CD14-positive monocyte (primary cell): ENCODE measurements at regions not wholly inside any gene's neighbourhood (a gene's known extent, or its start where the extent isn't known, plus 50 kb on each side); places are given as distances from the start of the nearest gene placed in this dataset.

Source experiments
- DNase-seq, 3 donors: peaks; one replicate each; pipeline ENCODE4 v3.0.0-alpha.2; 2011 to 2022
- H2AFZ ChIP-seq: 2 replicates; pipeline ENCODE4 v1.6.0; 2012; ENCODE audit warnings: mild to moderate bottlenecking, low read depth, low read length, inconsistent platforms; ENCODE audit not compliant: insufficient read depth, poor library complexity, severe bottlenecking
- H3K27ac ChIP-seq, 2 donors: 1 replicate in 1 of 2; 2 replicates in 1 of 2; pipeline ENCODE4 v1.5.1; 2012 to 2013; ENCODE audit warnings: low read length in 2 of 2, control low read depth in 1 of 2, inconsistent platforms in 1 of 2, low read depth in 1 of 2, mild to moderate bottlenecking in 1 of 2
- H3K27me3 ChIP-seq, 2 donors: one replicate each; pipeline versions ENCODE4 v1.6.0 to v1.6.1; 2011 to 2013; ENCODE audit warnings: low read length in 2 of 2; ENCODE audit not compliant: control insufficient read depth in 2 of 2, insufficient read depth in 2 of 2
- H3K36me3 ChIP-seq, 2 donors: replicated peaks in 1 of 2; 1 replicate in 1 of 2; 2 replicates in 1 of 2; pipeline versions ENCODE4 v1.5.1 to v1.6.1; 2012 to 2013; ENCODE audit warnings: low read length in 2 of 2, control low read depth in 1 of 2, inconsistent platforms in 1 of 2, mild to moderate bottlenecking in 1 of 2; ENCODE audit not compliant: insufficient read depth in 2 of 2, control insufficient read depth in 1 of 2
- H3K4me1 ChIP-seq, 2 donors: 1 replicate in 1 of 2; 2 replicates in 1 of 2; pipeline versions ENCODE4 v1.5.1 to v1.6.1; 2012 to 2013; ENCODE audit warnings: low read length in 2 of 2, control low read depth in 1 of 2, inconsistent platforms in 1 of 2, mild to moderate bottlenecking in 1 of 2, moderate library complexity in 1 of 2; ENCODE audit not compliant: insufficient read depth in 2 of 2, control insufficient read depth in 1 of 2
- H3K4me2 ChIP-seq: replicated peaks from 2 replicates; pipeline ENCODE3; 2012; ENCODE audit warnings: low read length, moderate library complexity, mild to moderate bottlenecking; ENCODE audit not compliant: poor library complexity, severe bottlenecking; ENCODE audit errors: extremely low read depth
- H3K4me3 ChIP-seq, 3 experiments: fragments of 200-600 bp in 1 of 3; sonication (generic) in 1 of 3; replicated peaks in 1 of 3; 1 replicate in 2 of 3; 2 replicates in 1 of 3; pipeline ENCODE4 v1.5.1; 2011 to 2013; ENCODE audit warnings: low read length in 3 of 3, mild to moderate bottlenecking in 3 of 3, control low read depth in 2 of 3, low read depth in 2 of 3, inconsistent platforms in 1 of 3, moderate library complexity in 1 of 3
- H3K79me2 ChIP-seq: 2 replicates; pipeline ENCODE4 v1.6.0; 2012; ENCODE audit warnings: mild to moderate bottlenecking, control low read depth, inconsistent platforms, low read length, moderate library complexity; ENCODE audit not compliant: insufficient read depth
- H3K9ac ChIP-seq: 2 replicates; pipeline ENCODE4 v1.6.0; 2017; ENCODE audit warnings: low read length, mild to moderate bottlenecking; ENCODE audit not compliant: insufficient read depth, poor library complexity, severe bottlenecking
- H3K9me3 ChIP-seq, 2 donors: replicated peaks in 1 of 2; 1 replicate in 1 of 2; 2 replicates in 1 of 2; pipeline versions ENCODE4 v1.5.1 to v1.6.1; 2012 to 2013; ENCODE audit warnings: low read length in 2 of 2, control low read depth in 1 of 2; ENCODE audit not compliant: control insufficient read depth in 1 of 2, insufficient read depth in 1 of 2
- H4K20me1 ChIP-seq: 2 replicates; pipeline ENCODE4 v1.6.0; 2012; ENCODE audit warnings: mild to moderate bottlenecking, low read length, control low read depth, moderate library complexity; ENCODE audit not compliant: insufficient read depth
- H3K27ac Mint-ChIP-seq, 7 donors: one replicate each; pipeline ENCODE4 v1.8.0; 2020; ENCODE audit warnings: mild to moderate bottlenecking in 7 of 7, mixed read lengths in 7 of 7, moderate library complexity in 6 of 7, inconsistent platforms in 2 of 7
- H3K27me3 Mint-ChIP-seq, 3 donors: one replicate each; pipeline ENCODE4 v1.8.0; 2021 to 2022; ENCODE audit warnings: low read depth in 3 of 3, mild to moderate bottlenecking in 3 of 3, mixed read lengths in 3 of 3, moderate library complexity in 3 of 3, inconsistent platforms in 1 of 3
- H3K36me3 Mint-ChIP-seq, 2 donors: one replicate each; pipeline ENCODE4 v1.8.0; 2020; ENCODE audit warnings: mixed read lengths in 2 of 2, inconsistent platforms in 1 of 2, mild to moderate bottlenecking in 1 of 2
- H3K4me1 Mint-ChIP-seq: one replicate; pipeline ENCODE4 v1.8.0; 2020; ENCODE audit warnings: mild to moderate bottlenecking, mixed read lengths
- H3K4me3 Mint-ChIP-seq, 2 donors: one replicate each; pipeline ENCODE4 v1.8.0; 2020; ENCODE audit warnings: mild to moderate bottlenecking in 2 of 2, mixed read lengths in 2 of 2, moderate library complexity in 1 of 2
- H3K9me3 Mint-ChIP-seq, 7 donors: one replicate each; pipeline ENCODE4 v1.8.0; 2020 to 2022; ENCODE audit warnings: mixed read lengths in 7 of 7, mild to moderate bottlenecking in 6 of 7, moderate library complexity in 6 of 7, inconsistent platforms in 2 of 7
- CTCF ChIP-seq: fragments of 200-600 bp; IDR thresholded peaks from one replicate; pipeline ENCODE4 v1.8.0; 2022; ENCODE audit warnings: antibody characterized with exemption, mild to moderate bottlenecking
- WGBS: methylation state at CpG from one replicate; pipeline ENCODE4 v1.1.5; 2013; ENCODE audit warnings: missing lambda C conversion rate; ENCODE audit not compliant: insufficient coverage; 5-methylcytosine and 5-hydroxymethylcytosine counted together
- intact Hi-C, 2 donors: fragments of 100-400 bp; cut with micrococcal nuclease; formaldehyde crosslinking; loops; one replicate each; pipeline versions ENCODE4 v1.15.0 to v1.15.1; 2023

GRCh38 chr20:11067359-11067758 lies 393.6 kb upstream of the JAG1 start:
- no peak overlapping the region for H3K4me3 ChIP-seq
- H3K9me3 ChIP-seq = no peaks in the 10 kb centered on the region
- H3K27ac ChIP-seq = no peak overlapping the region
- peaks cover 0 to 2% (median 0%) of the 10 kb centered on the region in 3 donors for H3K27me3 Mint-ChIP-seq
- peaks cover 0 to 5% (median 0%) of the 10 kb centered on the region in 7 donors for H3K9me3 Mint-ChIP-seq
- H3K36me3 ChIP-seq = no peaks in the 10 kb centered on the region
- peaks cover 21% of the 10 kb centered on the region for H3K4me1 Mint-ChIP-seq
- intact Hi-C loops = no loop called here
- no peak overlapping the region for H2AFZ ChIP-seq
- no peak overlapping the region for H3K4me3 Mint-ChIP-seq
- no CpG with 5 or more reads among the region's 1 CpG for WGBS
- H3K79me2 ChIP-seq = no peaks in the 10 kb centered on the region
- TF ChIP-seq CTCF = no peak
- H3K9ac ChIP-seq = no peak overlapping the region
- no peak overlapping the region for H3K4me2 ChIP-seq
- no peak overlapping the region for H3K27ac Mint-ChIP-seq
- no peaks in the 10 kb centered on the region for H3K36me3 Mint-ChIP-seq
- H4K20me1 ChIP-seq = no peaks in the 10 kb centered on the region
- DNase-seq = no peak
- H3K27me3 ChIP-seq = no peaks in the 10 kb centered on the region
- peaks cover 12 to 16% of the 10 kb centered on the region in 2 donors for H3K4me1 ChIP-seq

- Histone ChIP-seq H3K27me3 (no peaks in the 10 kb centered on the region), H3K27ac (no peak overlapping the region), H3K79me2 (no peaks in the 10 kb centered on the region), H2AFZ (no peak overlapping the region), H3K4me2 (no peak overlapping the region), H4K20me1 (no peaks in the 10 kb centered on the region), H3K9ac (no peak overlapping the region), H3K36me3 (no peaks in the 10 kb centered on the region), H3K4me3 (no peak overlapping the region), H3K4me1 (peaks cover 0 to 5% of the 10 kb centered on the region in 2 donors), H3K9me3 (no peaks in the 10 kb centered on the region)
- H3K4me3 Mint-ChIP-seq = no peak overlapping the region
- H3K36me3 Mint-ChIP-seq = no peaks in the 10 kb centered on the region
- H3K27ac Mint-ChIP-seq = no peak overlapping the region
- TF ChIP-seq CTCF = no peak
- H3K9me3 Mint-ChIP-seq = peaks cover 0 to 5% (median 0%) of the 10 kb centered on the region in 7 donors
- no peaks in the 10 kb centered on the region for H3K27me3 Mint-ChIP-seq
- no CpG with 5 or more reads among the region's 1 CpG for WGBS
- H3K4me1 Mint-ChIP-seq = peaks cover 18% of the 10 kb centered on the region
- intact Hi-C loops = no loop called here
- DNase-seq = no peak
Observed at GRCh38 chr20:11072982-11073381, 399.2 kb upstream of the JAG1 start.
